ENCODE measurements at regions not wholly inside any gene's neighbourhood (a gene's known extent, or its start where the extent isn't known, plus 50 kb on each side); places are given as distances from the start of the nearest gene placed in this dataset.

DNA sequence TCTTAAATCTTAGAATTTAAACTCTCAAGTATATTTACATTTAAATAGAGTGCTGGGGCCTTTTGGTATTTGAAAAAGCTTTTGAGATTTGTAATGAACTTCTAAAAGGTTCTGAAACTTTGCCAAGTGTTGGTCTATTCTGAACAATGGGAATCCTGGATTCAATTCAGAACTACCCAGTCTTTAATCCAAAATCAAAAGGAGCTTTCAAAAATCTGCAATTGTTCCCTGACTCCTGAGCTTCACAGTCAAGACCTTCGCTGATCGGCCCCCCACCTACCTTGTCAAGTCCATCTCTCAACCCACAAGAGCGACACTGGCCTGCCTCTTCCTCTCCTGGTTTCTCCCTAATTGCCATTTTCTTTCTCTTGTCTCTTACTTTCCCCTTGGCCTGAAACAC lies 666.1 kb upstream of the BOD1L1 start (continued):
- TF ChIP-seq, protein P1, sequence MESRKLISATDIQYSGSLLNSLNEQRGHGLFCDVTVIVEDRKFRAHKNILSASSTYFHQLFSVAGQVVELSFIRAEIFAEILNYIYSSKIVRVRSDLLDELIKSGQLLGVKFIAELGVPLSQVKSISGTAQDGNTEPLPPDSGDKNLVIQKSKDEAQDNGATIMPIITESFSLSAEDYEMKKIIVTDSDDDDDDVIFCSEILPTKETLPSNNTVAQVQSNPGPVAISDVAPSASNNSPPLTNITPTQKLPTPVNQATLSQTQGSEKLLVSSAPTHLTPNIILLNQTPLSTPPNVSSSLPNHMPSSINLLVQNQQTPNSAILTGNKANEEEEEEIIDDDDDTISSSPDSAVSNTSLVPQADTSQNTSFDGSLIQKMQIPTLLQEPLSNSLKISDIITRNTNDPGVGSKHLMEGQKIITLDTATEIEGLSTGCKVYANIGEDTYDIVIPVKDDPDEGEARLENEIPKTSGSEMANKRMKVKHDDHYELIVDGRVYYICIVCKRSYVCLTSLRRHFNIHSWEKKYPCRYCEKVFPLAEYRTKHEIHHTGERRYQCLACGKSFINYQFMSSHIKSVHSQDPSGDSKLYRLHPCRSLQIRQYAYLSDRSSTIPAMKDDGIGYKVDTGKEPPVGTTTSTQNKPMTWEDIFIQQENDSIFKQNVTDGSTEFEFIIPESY (IDR thresholded peaks at IDR 0.05; ENCODE audit: borderline replicate concordance, low read depth) = no peak
- TF ChIP-seq FOXJ3 (CRISPR knock-in tag; IDR thresholded peaks at IDR 0.05) = no peak
- TF ChIP-seq JUND (IDR thresholded peaks at IDR 0.05) = no peak

DNA sequence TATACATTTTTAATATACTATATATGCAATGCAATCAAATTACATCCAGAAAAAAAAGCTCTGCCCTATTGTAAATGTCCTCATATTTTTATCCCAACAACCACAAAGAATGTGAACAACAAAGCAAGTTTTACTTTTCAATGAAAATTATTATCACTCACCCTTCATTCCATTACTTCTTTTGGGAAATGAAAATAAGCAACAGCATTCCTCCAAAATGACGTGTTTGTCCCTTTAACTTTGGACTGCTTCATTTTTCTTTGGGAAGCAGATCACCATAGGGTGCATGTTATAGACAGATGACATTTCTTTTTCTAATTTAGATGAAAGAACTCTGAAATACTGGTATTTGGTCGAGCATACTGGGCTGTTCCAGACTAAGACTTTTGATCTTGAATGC lies 667.1 kb upstream of the BOD1L1 start:
- Histone ChIP-seq H3K79me2 (ENCODE audit: insufficient read depth) (no peaks in the 10 kb centered on the region), H3K4me3 (ENCODE audit: low read depth in 2 of 2, low read length in 1 of 2) (no peak overlapping the region), H3K4me2 (no peak overlapping the region), H3K27me3 (ENCODE audit: insufficient read depth) (no peaks in the 10 kb centered on the region), H3K9me3 (no peaks in the 10 kb centered on the region), H2AFZ (ENCODE audit: low read depth) (no peak overlapping the region), H4K20me1 (ENCODE audit: insufficient read depth) (no peaks in the 10 kb centered on the region), H3K4me1 (ENCODE audit: control insufficient read depth in 1 of 2, insufficient read depth in 2 of 2, low read depth in 1 of 2, low read length in 1 of 2) (no peaks in the 10 kb centered on the region), H3K9me2 (no peaks in the 10 kb centered on the region), H3K36me3 (replicated peaks in 1 of 2; ENCODE audit: control insufficient read depth in 1 of 2, insufficient read depth in 2 of 2, low read length in 1 of 2) (no peaks in the 10 kb centered on the region), H3F3A (replicated peaks; ENCODE audit: insufficient read depth) (no peaks in the 10 kb centered on the region), H3K27ac (ENCODE audit: low read depth in 2 of 2, low read length in 1 of 2) (no peak overlapping the region), H3K9ac (no peak overlapping the region)
- DNase-seq = no peak
- CTCF ChIA-PET = no interaction called here
- no peak for TF ChIP-seq RAD21 (IDR thresholded peaks at IDR 0.05; ENCODE audit: low read length)
- no peak for TF ChIP-seq SIN3A (IDR thresholded peaks at IDR 0.05; ENCODE audit: borderline replicate concordance, low read depth, low read length)
- TF ChIP-seq MEF2A (IDR thresholded peaks at IDR 0.05; ENCODE audit: borderline replicate concordance, low read depth) = no peak
- TF ChIP-seq USF1 (IDR thresholded peaks at IDR 0.05; ENCODE audit: borderline replicate concordance, low read depth) = no peak
- TF ChIP-seq YY1 (IDR thresholded peaks at IDR 0.05; ENCODE audit: low read depth) = no peak
- no peak for TF ChIP-seq TAF1 (IDR thresholded peaks at IDR 0.05; ENCODE audit: borderline replicate concordance, low read depth, low read length)
- TF ChIP-seq RXRA (IDR thresholded peaks at IDR 0.05; ENCODE audit: borderline replicate concordance, low read depth) = no peak
- TF ChIP-seq, protein P1 (IDR thresholded peaks at IDR 0.05; ENCODE audit: borderline replicate concordance, low read depth) = no peak
- no peak for TF ChIP-seq TCF12 (IDR thresholded peaks at IDR 0.05)
- TF ChIP-seq ELF1 (IDR thresholded peaks at IDR 0.05) = no peak
- no peak for TF ChIP-seq SMC3 (IDR thresholded peaks at IDR 0.05; ENCODE audit: low read depth, low read length)
- TF ChIP-seq CHD2 (IDR thresholded peaks at IDR 0.05; ENCODE audit: low read length, partially characterized antibody) = no peak
- TF ChIP-seq NFIC (IDR thresholded peaks at IDR 0.05; ENCODE audit: borderline replicate concordance) = no peak
- TF ChIP-seq GABPA (IDR thresholded peaks at IDR 0.05; ENCODE audit: low read depth) = no peak
- no peak for TF ChIP-seq GATA2 (CRISPR knock-in tag; IDR thresholded peaks at IDR 0.05)
- TF ChIP-seq FOXJ3 (CRISPR knock-in tag; IDR thresholded peaks at IDR 0.05) = no peak
- no peak for TF ChIP-seq MAX (IDR thresholded peaks at IDR 0.05; ENCODE audit: low read depth)
- no peak for TF ChIP-seq EZH2phosphoT487 (IDR thresholded peaks at IDR 0.05; ENCODE audit: borderline replicate concordance, low read depth)
- POLR2A ChIA-PET = no interaction called here
- WGBS (ENCODE audit: low lambda C conversion rate) = 16% methylated on average over 2 of the region's 2 CpGs

Data from SK-N-SH (cell line).